ENCODE measurements at regions not wholly inside any gene's neighbourhood (a gene's known extent, or its start where the extent isn't known, plus 50 kb on each side); places are given as distances from the start of the nearest gene placed in this dataset.
"Not testable (repeated sequence)": the region's sequence is repeated elsewhere in the genome, so short reads cannot be mapped to it uniquely, and the experiment has no call there.

GRCh38 chr2:77737236-77737635 lies 215.1 kb upstream of the LRRTM4 start:
- no peak for TF ChIP-seq CTCF (IDR thresholded peaks at IDR 0.05)
- intact Hi-C loops (cut with DNase I) = no loop called here
- H3K4me1 ChIP-seq = no peaks in the 10 kb centered on the region
- ATAC-seq (no peak), DNase-seq (no peak)
- 50 to 84% methylated on average over 3 of the region's 3 CpGs for WGBS, 2 donors
- no peaks in the 10 kb centered on the region for H3K27me3 ChIP-seq
- no peaks in the 10 kb centered on the region for H3K36me3 ChIP-seq
- no peak overlapping the region for H3K27ac ChIP-seq
- H3K4me3 ChIP-seq = no peak overlapping the region
- H3K9me3 ChIP-seq = no peaks in the 10 kb centered on the region

- Histone ChIP-seq H3K27ac (no peak overlapping the region), H3K4me3 (no peak overlapping the region), H3K4me1 (no peaks in the 10 kb centered on the region), H3K36me3 (no peaks in the 10 kb centered on the region), H3K9me3 (peaks cover 0 to 16% (median 0%) of the 10 kb centered on the region in 11 donors), H3K27me3 (no peaks in the 10 kb centered on the region)
- no peak for TF ChIP-seq CTCF (IDR thresholded peaks at IDR 0.05)
- DNase-seq (no peak), ATAC-seq (no peak)
- WGBS, 2 donors = 55 to 64% methylated on average over 2 of the region's 2 CpGs
- intact Hi-C loops (cut with DNase I) = no loop called here
Measured at GRCh38 chr2:77746780-77747179, 224.6 kb upstream of the LRRTM4 start.

- H3K4me3 ChIP-seq; H3K36me3 ChIP-seq; DNase-seq; intact Hi-C loops (cut with DNase I); H3K27ac ChIP-seq; H3K27me3 ChIP-seq; ATAC-seq; H3K4me1 ChIP-seq: not testable (repeated sequence)
- peaks cover 0 to 14% (median 0%) of the 10 kb centered on the region in 11 donors for H3K9me3 ChIP-seq
- WGBS, 2 donors = 76 to 90% methylated on average over 28 to 30 of the region's 30 CpGs
Measured at GRCh38 chr2:77753710-77754345, 231.7 kb upstream of the LRRTM4 start.

- no peaks in the 10 kb centered on the region for H3K36me3 ChIP-seq
- DNase-seq (no peak), ATAC-seq (peak in 1 of 8 donors; percentile 34)
- no peak overlapping the region for H3K27ac ChIP-seq
- intact Hi-C loops (cut with DNase I) = no loop called here
- H3K4me3 ChIP-seq = no peak overlapping the region
- H3K27me3 ChIP-seq = no peaks in the 10 kb centered on the region
- peaks cover 0 to 6% (median 0%) of the 10 kb centered on the region in 11 donors for H3K9me3 ChIP-seq
- WGBS, 2 donors = 74 to 80% methylated on average over 8 of the region's 8 CpGs
- no peak for TF ChIP-seq CTCF (IDR thresholded peaks at IDR 0.05)
- no peaks in the 10 kb centered on the region for H3K4me1 ChIP-seq
Measured at GRCh38 chr2:77767388-77768076, 245.4 kb upstream of the LRRTM4 start.

- Histone ChIP-seq H3K4me3 (no peak overlapping the region), H3K36me3 (no peaks in the 10 kb centered on the region), H3K9me3 (peaks cover 0 to 8% (median 0%) of the 10 kb centered on the region in 11 donors), H3K27me3 (no peaks in the 10 kb centered on the region), H3K27ac (no peak overlapping the region), H3K4me1 (no peaks in the 10 kb centered on the region)
- intact Hi-C loops (cut with DNase I) = no loop called here
- WGBS, 2 donors = 66 to 68% methylated on average over 3 of the region's 3 CpGs
- DNase-seq (no peak), ATAC-seq (no peak)
- no peak for TF ChIP-seq CTCF (IDR thresholded peaks at IDR 0.05)
Measured at GRCh38 chr2:77768508-77768907, 246.3 kb upstream of the LRRTM4 start.
